Superior temporal gyrus (tissue), 1 donor: ENCODE measurements at regions not wholly inside any gene's neighbourhood (a gene's known extent, or its start where the extent isn't known, plus 50 kb on each side); places are given as distances from the start of the nearest gene placed in this dataset.
"Not testable (repeated sequence)": the region's sequence is repeated elsewhere in the genome, so short reads cannot be mapped to it uniquely, and the experiment has no call there.

Source experiments
- DNase-seq: peaks from one replicate; pipeline ENCODE4 v3.0.0-alpha.2; 2016; ENCODE audit errors: extremely low spot score

GRCh38 chr1:166693673-166694297, 145.5 kb upstream of the POGK start:
- no peak for DNase-seq

- DNase-seq = no peak
These were observed 144.2 kb upstream of the POGK start for GRCh38 chr1:166695115-166695514.

- not testable (repeated sequence) for DNase-seq
These were observed 143.4 kb upstream of the POGK start for GRCh38 chr1:166695834-166696233.

GRCh38 chr1:166698771-166699170, 140.5 kb upstream of the POGK start:
- DNase-seq = no peak

DNA sequence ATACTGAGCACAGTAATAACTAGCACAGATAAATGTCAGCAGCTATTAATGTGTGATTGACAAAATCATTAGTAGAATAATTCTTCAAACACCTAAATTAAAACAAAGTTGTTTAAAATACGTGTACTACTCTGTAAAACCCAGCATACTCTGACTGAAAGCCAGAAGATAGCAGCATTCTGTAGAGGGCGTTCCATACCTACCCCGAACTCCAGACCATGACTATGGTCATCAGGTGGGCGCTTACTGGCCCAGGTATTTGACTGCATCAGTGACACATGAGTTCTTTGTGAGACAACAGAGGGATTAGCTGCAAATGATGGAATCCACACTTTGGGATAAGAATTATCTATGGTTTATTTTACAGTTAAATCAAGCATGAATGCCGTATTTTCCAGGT, 139.7 kb upstream of the POGK start:
- DNase-seq = no peak

DNA sequence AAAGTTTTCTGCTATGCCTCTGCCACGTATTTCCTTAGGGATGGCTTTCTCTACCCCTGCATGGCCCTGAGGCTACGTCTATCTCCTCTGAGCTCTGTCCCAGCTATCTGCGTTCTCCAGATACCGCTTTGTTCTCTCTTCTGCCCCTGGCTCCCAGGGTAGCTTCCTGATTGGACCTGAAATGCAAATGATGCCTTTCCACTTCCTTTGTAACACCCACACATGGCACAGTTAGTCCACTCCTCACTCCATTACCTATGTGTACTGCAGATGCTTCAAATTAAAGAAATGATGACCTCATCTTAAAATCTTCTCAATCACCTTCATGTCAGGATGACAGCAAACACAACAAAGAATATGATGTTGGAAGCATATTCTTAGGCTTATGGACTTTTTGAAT, 138.6 kb upstream of the POGK start:
- DNase-seq = no peak

DNA sequence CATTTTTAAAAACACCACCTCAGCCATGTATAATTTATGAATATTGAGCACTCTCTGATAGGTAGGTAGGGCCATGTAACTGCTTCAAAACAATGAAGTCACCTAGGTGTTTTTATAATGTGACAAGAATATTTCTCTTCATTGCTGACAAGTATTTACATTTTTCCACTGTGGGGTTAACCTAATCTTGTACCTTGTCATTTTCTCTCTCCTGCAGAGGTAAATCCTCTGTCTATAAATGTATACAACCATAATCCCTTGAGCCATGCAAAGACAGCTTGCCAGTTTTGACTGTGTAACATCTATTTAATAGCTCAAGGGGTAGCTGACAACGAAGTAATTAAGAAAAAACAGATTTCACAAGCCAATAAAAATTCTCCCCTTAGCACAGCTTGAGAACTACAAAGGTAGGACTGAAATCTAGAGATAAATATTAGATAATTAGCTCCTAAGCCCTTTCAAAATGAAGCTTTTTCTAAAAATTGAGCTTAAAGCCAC, 137.6 kb upstream of the POGK start:
- DNase-seq = no peak

DNA sequence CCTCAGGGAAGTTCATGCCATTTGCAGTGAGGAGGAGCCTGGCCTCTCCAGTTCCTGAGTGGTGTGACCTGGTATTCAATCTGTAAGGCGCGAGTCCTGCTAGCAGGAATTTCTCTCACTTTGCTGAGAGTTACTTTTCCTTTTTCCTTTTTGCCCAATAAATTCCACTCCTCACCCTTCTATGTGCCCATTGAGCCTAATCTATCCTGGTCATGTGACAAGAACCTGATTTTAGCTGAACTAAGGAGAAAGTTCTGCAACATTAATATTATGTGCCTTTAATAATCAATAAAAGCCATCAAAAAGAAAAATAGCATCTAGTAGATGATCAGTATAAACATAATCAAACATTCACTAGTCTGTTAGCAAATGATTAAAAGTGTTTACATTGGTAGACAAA, 136.1 kb upstream of the POGK start:
- DNase-seq = no peak

- DNase-seq = no peak
These were observed 135.4 kb upstream of the POGK start for GRCh38 chr1:166703726-166704462.

GRCh38 chr1:166705376-166706289, 133.6 kb upstream of the POGK start:
- DNase-seq = no peak

GRCh38 chr1:166716620-166717019, 122.7 kb upstream of the POGK start:
- no peak for DNase-seq

DNA sequence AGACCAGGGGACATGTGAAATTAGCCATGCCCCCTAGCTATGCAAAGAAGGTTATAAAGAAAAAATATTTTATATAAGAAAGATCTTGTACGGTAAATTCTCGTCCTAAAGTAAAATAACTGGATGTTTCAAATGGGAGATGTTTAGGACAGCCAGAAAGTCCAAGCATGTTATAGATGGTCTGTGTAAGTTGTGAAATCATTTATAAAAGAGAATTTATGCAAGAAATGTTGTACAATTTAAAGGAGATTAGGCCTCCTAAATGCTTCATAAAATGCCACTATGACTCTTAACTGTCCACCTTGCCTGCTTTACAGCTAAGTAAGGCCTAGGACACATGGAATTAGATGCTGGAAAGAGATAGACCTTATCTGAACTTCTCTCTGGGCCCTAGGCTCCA, 118.1 kb upstream of the POGK start:
- no peak for DNase-seq

DNA sequence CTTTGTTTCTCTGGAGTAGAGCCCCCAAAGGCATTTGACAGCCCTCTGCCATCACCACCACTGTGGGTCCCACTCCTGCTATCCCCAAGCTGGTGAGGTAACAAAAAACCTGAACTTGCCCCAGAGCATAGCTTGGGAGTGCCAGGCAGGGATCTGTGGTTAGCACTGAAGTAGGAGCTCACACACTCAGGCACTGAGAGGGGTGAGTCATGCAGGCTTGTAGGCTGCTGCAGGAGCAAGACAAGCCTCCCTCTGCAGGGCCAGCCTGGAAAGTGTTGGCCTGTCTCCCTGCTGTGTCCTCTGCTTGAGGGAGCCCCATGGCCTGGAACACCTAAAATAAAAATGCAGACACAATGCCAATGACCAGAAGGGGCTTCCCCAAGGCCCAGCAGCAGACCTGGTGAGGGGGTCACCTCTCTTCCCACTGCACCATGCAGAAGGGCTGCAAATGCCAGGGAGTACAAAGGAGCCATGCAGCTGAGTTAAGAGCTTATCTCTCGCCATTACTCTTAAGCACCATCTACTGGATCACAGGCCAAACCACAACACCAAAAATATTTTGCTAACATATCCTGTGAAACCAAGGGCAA, 108.9 kb upstream of the POGK start:
- DNase-seq = no peak

- DNase-seq = no peak
These were observed 101.1 kb upstream of the POGK start for GRCh38 chr1:166738140-166738539.

- DNase-seq = no peak
These were observed 100.4 kb upstream of the POGK start for GRCh38 chr1:166738873-166739272.

DNA sequence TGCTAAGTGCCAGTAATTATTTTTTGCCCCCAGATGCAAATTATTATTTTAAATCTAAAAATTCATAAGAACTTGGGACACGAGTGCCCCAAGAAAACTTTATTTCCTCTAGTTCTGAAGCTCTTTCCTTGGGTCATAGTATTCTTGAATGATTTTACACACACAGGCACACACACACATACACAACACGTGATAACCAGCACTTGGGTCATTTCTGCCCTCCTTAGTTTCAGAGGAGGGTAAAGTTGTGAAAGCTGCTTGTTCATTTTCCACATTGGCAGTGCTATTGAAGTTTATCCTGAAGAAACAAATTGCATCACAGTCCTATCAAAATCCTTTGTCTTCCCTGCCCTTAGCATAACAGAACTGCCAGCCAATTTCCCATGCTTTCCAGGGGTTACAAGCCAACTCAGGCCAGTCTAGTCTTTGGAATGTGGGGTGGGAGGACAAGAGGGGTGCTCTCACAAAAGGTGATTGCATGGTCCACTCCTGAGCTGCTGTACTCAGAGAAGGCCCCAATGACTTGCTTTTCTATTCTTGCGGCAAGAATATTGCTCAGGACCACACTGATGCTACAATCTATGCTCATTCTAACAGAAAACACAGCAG, 98.5 kb upstream of the POGK start:
- DNase-seq = no peak

- no peak for DNase-seq
These were observed 76.0 kb upstream of the POGK start for GRCh38 chr1:166763318-166763717.

DNA sequence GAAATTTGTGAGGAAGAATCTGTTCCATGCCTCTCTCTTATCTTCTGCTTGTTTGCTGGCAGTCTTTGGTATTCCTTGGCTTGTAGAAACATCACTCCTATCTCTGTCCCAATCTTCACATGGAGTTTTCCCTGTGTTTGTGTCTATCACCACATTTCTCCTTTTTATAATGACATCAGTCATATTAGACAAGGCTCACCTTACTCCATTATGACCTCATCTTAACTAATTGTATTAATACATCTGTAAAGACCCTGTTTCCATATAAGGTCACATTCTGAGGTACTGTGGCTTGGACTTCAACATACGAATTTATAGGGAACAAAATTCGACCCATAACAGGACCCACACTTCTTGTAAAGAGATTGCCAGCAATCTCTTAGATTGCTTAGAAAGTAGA, 72.3 kb upstream of the POGK start:
- no peak for DNase-seq

DNA sequence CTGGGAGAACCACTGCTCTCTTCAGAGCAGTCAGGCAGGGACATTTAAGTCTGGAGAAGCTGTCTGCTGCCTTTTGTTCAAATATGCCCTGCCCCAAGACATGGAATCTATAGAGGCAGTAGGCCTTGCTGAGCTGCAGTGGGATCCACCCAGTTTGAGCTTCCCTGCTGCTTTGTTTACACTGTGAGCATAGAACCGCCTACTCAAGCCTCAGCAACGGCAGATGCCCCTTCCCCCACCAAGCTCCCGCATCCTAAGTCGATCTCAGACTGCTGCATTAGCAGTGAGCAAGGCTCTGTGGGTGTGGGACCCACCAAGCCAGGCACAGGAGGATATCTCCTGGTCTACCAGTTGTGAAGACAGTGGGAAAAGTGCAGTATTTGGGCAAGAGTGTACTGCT, 54.6 kb upstream of the POGK start:
- DNase-seq = not testable (repeated sequence)

GRCh38 chr1:166785987-166786386, 53.3 kb upstream of the POGK start:
- DNase-seq = no peak

GRCh38 chr1:166789286-166789685, 50.0 kb upstream of the POGK start:
- DNase-seq = no peak
